ACC112 (cell line): ENCODE measurements at regions not wholly inside any gene's neighbourhood (a gene's known extent, or its start where the extent isn't known, plus 50 kb on each side); places are given as distances from the start of the nearest gene placed in this dataset.
A peak's percentile ranks its signal among the peaks of the same experiment; 100 is the strongest.

Experiments
- H2AFZ ChIP-seq: fragments of 200-600 bp; sonication (generic); one replicate; pipeline ENCODE4 v1.6.0; 2017; ENCODE audit warnings: antibody characterized with exemption, low read length; ENCODE audit not compliant: unreplicated experiment
- H3K27ac ChIP-seq: fragments of 200-600 bp; sonication (generic); 2 replicates; pipeline ENCODE4 v1.5.1; 2014; ENCODE audit warnings: low read depth, mild to moderate bottlenecking, antibody characterized with exemption, low read length, moderate library complexity
- H3K27me3 ChIP-seq: fragments of 200-600 bp; sonication (generic); 2 replicates; pipeline ENCODE4 v1.6.1; 2014; ENCODE audit warnings: mild to moderate bottlenecking, antibody characterized with exemption, low read length, moderate library complexity, mixed read lengths; ENCODE audit not compliant: insufficient read depth
- H3K36me3 ChIP-seq: fragments of 200-600 bp; sonication (generic); 2 replicates; pipeline ENCODE4 v1.6.1; 2016; ENCODE audit warnings: mild to moderate bottlenecking, antibody characterized with exemption, low read length, moderate library complexity, mixed read lengths; ENCODE audit not compliant: insufficient read depth
- H3K4me1 ChIP-seq: fragments of 200-600 bp; sonication (generic); one replicate; pipeline ENCODE4 v1.6.1; 2016; ENCODE audit warnings: low read length, mixed read lengths; ENCODE audit not compliant: insufficient read depth, unreplicated experiment, control insufficient read depth
- H3K4me3 ChIP-seq: fragments of 200-600 bp; sonication (generic); 2 replicates; pipeline ENCODE4 v1.5.1; 2014; ENCODE audit warnings: mild to moderate bottlenecking, low read depth, low read length
- H3K79me2 ChIP-seq: fragments of 200-600 bp; sonication (generic); one replicate; pipeline ENCODE4 v1.6.0; 2016; ENCODE audit warnings: low read length; ENCODE audit not compliant: control insufficient read depth, unreplicated experiment, insufficient read depth

DNA sequence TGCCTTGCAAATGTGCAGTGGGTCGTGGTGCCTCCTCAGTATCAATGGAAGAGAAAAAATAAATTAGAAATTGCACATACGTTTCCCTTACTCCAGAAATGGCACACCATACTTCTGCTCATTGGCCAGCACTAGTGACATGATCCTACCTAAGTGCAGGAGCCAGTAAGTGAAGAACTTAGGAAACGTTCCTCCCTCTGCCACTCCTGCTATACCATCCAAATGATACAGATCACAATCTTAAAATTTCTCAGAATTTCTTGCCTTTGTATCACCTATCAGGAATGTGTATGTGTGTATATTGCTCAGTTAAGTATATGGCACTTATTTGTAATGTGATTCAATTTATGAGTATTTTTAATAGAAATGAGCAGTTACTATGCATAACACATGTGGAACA lies 237.0 kb upstream of the UBE2E3 start:
- Histone ChIP-seq H3K4me1 (peaks cover 9% of the 10 kb centered on the region), H3K36me3 (no peaks in the 10 kb centered on the region), H3K79me2 (no peaks in the 10 kb centered on the region), H2AFZ (no peak overlapping the region), H3K27ac (peak overlapping the region; percentile 18), H3K27me3 (no peaks in the 10 kb centered on the region), H3K4me3 (no peak overlapping the region)

DNA sequence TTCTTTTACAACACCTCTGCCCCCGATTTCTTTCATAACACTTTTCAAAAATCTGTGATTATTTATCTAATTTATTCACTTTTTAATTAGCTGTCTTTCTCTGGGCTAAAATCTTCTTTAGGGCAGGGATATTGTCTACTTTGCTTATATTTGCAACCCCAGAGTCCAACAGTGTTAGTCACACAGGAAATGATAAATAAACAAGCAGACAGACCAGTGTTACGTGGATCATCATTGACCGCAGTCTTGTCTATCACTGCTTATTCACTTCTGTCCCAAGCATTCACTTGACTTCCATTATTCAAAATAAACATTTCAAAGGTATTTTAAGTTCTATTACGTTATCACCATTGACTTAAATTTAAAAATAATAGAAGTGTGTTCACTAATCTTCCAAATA lies 237.6 kb upstream of the UBE2E3 start:
- H3K27me3 ChIP-seq: no peaks in the 10 kb centered on the region
- H2AFZ ChIP-seq: no peak overlapping the region
- peaks cover 9% of the 10 kb centered on the region for H3K4me1 ChIP-seq
- peak overlapping the region; percentile 56 for H3K27ac ChIP-seq
- no peaks in the 10 kb centered on the region for H3K36me3 ChIP-seq
- H3K4me3 ChIP-seq: no peak overlapping the region
- no peaks in the 10 kb centered on the region for H3K79me2 ChIP-seq

DNA sequence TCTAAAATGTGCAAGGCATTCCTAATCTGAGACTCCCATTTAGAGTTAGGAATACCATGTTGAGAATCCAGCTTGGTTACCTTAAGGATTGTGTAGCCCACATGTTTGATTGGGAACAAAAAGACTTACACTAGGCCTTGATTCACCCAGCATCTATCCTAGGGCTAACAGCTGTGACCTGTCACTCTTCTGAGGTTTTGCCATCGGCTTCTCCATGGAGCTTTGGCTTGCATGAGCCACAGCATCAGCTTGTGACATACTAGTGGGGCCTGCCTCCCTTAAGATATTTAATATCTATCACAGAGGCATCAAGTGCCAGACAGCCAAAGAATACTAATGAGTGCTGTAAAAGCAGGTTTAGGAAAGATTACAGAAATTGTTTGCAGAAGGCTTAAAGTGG lies 241.3 kb upstream of the UBE2E3 start:
- Histone ChIP-seq H3K27me3 (no peaks in the 10 kb centered on the region), H3K27ac (no peak overlapping the region), H2AFZ (no peak overlapping the region), H3K4me3 (no peak overlapping the region), H3K4me1 (peaks cover 9% of the 10 kb centered on the region), H3K79me2 (no peaks in the 10 kb centered on the region), H3K36me3 (no peaks in the 10 kb centered on the region)

GRCh38 chr2:180735799-180736198 lies 244.6 kb upstream of the UBE2E3 start:
- Histone ChIP-seq H3K4me3 (no peak overlapping the region), H3K27me3 (no peaks in the 10 kb centered on the region), H3K4me1 (peaks cover 10% of the 10 kb centered on the region), H3K79me2 (no peaks in the 10 kb centered on the region), H2AFZ (no peak overlapping the region), H3K27ac (no peak overlapping the region), H3K36me3 (no peaks in the 10 kb centered on the region)

DNA sequence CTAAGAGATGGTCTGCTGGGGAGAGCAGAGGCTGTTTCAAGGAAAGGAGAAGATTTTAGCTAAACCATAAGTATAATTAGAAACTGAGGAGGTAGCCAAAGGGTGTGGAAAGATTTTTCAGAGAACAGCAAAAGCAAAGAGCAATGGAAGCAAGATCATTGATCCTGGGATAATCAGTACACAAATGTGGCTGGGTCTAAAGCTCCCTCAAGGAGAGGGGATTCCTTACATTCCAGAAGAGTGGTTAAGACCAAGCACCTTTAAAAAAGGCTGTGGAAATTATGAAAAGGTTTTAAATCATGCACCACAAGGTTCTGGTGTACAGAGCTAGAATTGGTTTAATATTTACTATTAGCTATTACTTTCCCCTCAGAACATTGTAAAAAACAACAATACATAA lies 246.0 kb upstream of the UBE2E3 start:
- H3K4me1 ChIP-seq: peaks cover 23% of the 10 kb centered on the region
- no peaks in the 10 kb centered on the region for H3K36me3 ChIP-seq
- H3K4me3 ChIP-seq: no peak overlapping the region
- no peaks in the 10 kb centered on the region for H3K27me3 ChIP-seq
- no peaks in the 10 kb centered on the region for H3K79me2 ChIP-seq
- H3K27ac ChIP-seq: no peak overlapping the region
- H2AFZ ChIP-seq: no peak overlapping the region

DNA sequence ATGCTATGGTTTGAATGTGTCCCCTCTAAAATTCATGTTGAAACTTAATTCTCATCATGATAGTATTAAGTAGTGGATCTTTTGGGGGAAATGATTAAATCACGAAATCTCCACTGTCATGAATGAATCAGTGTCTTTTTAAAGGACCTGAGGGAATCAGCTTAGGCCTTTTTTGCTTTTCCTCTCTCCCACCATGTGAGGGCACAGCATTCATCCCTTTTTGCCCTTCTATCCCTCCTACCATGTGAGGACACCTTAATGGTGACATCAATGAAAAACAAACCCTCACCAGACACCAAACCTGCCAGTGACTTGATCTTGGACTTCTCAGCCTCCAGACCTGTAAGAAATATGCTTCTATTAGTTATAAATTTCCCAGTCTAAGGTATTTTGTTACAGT lies 247.1 kb upstream of the UBE2E3 start:
- H2AFZ ChIP-seq: no peak overlapping the region
- H3K79me2 ChIP-seq: no peaks in the 10 kb centered on the region
- H3K36me3 ChIP-seq: no peaks in the 10 kb centered on the region
- peaks cover 31% of the 10 kb centered on the region for H3K4me1 ChIP-seq
- H3K27me3 ChIP-seq: no peaks in the 10 kb centered on the region
- H3K27ac ChIP-seq: no peak overlapping the region
- H3K4me3 ChIP-seq: no peak overlapping the region

DNA sequence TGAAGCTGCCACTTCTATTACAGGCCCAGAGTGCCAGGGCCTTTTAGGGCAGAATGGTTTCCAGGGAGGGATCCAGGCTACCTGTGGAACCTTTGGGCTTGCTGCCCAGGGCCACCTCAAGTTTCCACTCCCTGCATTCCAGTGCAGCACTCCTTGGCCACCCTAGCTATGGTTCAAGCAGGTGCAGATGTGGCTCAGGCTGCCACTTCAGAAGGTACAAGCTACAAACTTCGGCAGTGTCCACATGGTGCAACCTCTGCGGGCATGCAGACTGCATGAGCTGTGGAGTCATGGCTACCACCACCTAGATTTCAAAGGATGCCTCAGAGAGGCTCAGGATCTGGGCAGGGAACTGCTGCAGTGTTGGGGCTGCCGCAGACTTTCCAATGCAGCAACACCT lies 248.1 kb upstream of the UBE2E3 start:
- Histone ChIP-seq H3K4me1 (peaks cover 31% of the 10 kb centered on the region), H3K27ac (no peak overlapping the region), H2AFZ (no peak overlapping the region)

DNA sequence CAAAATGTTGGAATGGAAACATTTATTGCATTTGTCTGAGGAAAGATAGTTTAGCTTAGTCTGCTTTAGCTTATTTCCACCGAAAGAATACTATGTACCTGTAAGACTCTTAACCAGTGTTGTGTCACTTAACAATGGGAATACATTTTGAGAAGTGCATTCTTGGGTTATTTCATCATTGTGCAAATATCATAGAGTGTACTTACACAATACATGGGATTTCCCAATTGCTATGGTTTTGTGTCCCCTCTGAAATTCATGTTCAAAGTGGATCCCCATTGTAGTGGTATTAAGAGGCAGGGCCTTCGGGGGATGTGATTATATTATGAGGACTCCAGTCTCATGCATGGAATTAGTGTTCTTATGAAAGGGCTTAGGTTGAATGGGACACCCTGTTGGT lies 249.4 kb upstream of the UBE2E3 start:
- Histone ChIP-seq H3K4me1 (peaks cover 31% of the 10 kb centered on the region), H3K27ac (peak overlapping the region; percentile 40), H2AFZ (no peak overlapping the region), H3K36me3 (no peaks in the 10 kb centered on the region), H3K27me3 (no peaks in the 10 kb centered on the region), H3K79me2 (no peaks in the 10 kb centered on the region), H3K4me3 (peak overlapping the region; percentile 14; the same call in 1 of the 2 replicates)

More for the DNA sequence above, 248.1 kb upstream of the UBE2E3 start:
- H3K27me3 ChIP-seq: no peaks in the 10 kb centered on the region
- no peaks in the 10 kb centered on the region for H3K36me3 ChIP-seq
- H3K79me2 ChIP-seq: no peaks in the 10 kb centered on the region
- no peak overlapping the region for H3K4me3 ChIP-seq

DNA sequence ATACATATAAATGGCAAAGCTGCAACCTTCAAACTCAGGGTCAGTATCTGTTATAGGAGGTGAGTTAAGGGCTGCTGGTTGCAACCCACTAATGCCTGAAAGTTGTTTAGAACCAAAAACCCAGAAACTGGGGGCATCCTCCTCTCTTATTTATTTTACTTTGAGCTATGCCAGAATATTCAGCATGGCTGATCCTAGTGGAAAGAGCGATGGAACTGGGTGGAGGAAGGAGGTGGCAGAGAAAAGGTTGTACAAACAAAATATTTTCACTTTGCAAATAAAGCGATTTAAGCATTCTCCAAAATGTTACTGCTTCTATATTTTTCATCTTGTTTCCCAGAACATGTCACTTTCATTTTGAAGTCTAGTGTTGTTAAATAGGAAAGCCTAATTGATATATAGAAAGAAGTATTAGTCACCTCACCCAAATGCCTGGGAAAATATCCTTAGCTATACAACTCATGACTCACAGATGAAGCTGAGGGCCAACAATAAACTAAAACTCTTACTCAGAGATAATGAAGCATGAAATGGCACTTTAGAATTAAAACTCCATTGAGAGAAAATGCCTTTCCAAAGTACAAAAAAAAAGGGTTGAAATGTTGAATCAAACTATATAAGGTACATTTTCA lies 251.4 kb upstream of the UBE2E3 start:
- no peaks in the 10 kb centered on the region for H3K27me3 ChIP-seq
- no peaks in the 10 kb centered on the region for H3K79me2 ChIP-seq
- no peaks in the 10 kb centered on the region for H3K36me3 ChIP-seq
- peak overlapping the region; percentile 67 for H3K4me3 ChIP-seq
- H3K4me1 ChIP-seq: peaks cover 31% of the 10 kb centered on the region
- peak overlapping the region; percentile 88 for H3K27ac ChIP-seq
- H2AFZ ChIP-seq: peak overlapping the region; percentile 93

GRCh38 chr2:180723712-180724111 lies 256.7 kb upstream of the UBE2E3 start:
- no peaks in the 10 kb centered on the region for H3K79me2 ChIP-seq
- no peaks in the 10 kb centered on the region for H3K27me3 ChIP-seq
- H2AFZ ChIP-seq: no peak overlapping the region
- H3K27ac ChIP-seq: no peak overlapping the region
- no peaks in the 10 kb centered on the region for H3K36me3 ChIP-seq
- no peak overlapping the region for H3K4me3 ChIP-seq
- H3K4me1 ChIP-seq: peaks cover 8% of the 10 kb centered on the region

- Histone ChIP-seq H3K27me3 (no peaks in the 10 kb centered on the region), H3K4me3 (no peak overlapping the region), H2AFZ (no peak overlapping the region), H3K27ac (no peak overlapping the region), H3K79me2 (no peaks in the 10 kb centered on the region), H3K4me1 (peaks cover 5% of the 10 kb centered on the region), H3K36me3 (no peaks in the 10 kb centered on the region)
Observed at GRCh38 chr2:180722551-180723239, 257.7 kb upstream of the UBE2E3 start.
